LNCAP (cell line): ENCODE measurements at regions not wholly inside any gene's neighbourhood (a gene's known extent, or its start where the extent isn't known, plus 50 kb on each side); places are given as distances from the start of the nearest gene placed in this dataset.

ENCODE experiments used
- CTCF ChIP-seq: fragments of 450-650 bp; IDR thresholded peaks from 2 replicates; pipeline ENCODE4 v1.5.1; 2017; ENCODE audit warnings: mild to moderate bottlenecking

GRCh38 chr1:245052258-245052657 is 102.5 kb upstream of the KIF26B start:
- no peak for TF ChIP-seq CTCF

- no peak for TF ChIP-seq CTCF
These were observed 103.2 kb upstream of the KIF26B start for GRCh38 chr1:245051349-245052221.

GRCh38 chr1:245046769-245047168 is 108.0 kb upstream of the KIF26B start:
- no peak for TF ChIP-seq CTCF

GRCh38 chr1:245046315-245046714 is 108.5 kb upstream of the KIF26B start:
- TF ChIP-seq CTCF, result no peak

- TF ChIP-seq CTCF, result no peak
These were observed 109.5 kb upstream of the KIF26B start for GRCh38 chr1:245045087-245045881.

- TF ChIP-seq CTCF, result no peak
These were observed 111.2 kb upstream of the KIF26B start for GRCh38 chr1:245043611-245043940.

- no peak for TF ChIP-seq CTCF
These were observed 113.6 kb upstream of the KIF26B start for GRCh38 chr1:245041058-245041698.
